Activated CD4-positive, CD25-positive, alpha-beta regulatory T cell treated with anti-CD3 and anti-CD28 coated beads, Interleukin-2, amount 50 U/mL, for 24 hours (primary cell): ENCODE measurements at regions not wholly inside any gene's neighbourhood (a gene's known extent, or its start where the extent isn't known, plus 50 kb on each side); places are given as distances from the start of the nearest gene placed in this dataset.
A peak's percentile ranks its signal among the peaks of the same experiment; 100 is the strongest.
"Not testable (repeated sequence)": the region's sequence is repeated elsewhere in the genome, so short reads cannot be mapped to it uniquely, and the experiment has no call there.

Experiments
- ATAC-seq, 2 donors: fragments of 150-1000 bp; cut with Tn5 transposase; one replicate each; pipeline ENCODE4 v1.10.0; 2021; ENCODE audit warnings: mild to moderate bottlenecking in 1 of 2, moderate library complexity in 1 of 2

- no peak for ATAC-seq
These were observed 128.6 kb downstream of the RGPD3 start for GRCh38 chr2:106339609-106340008.

- ATAC-seq = no peak
These were observed 129.1 kb downstream of the RGPD3 start for GRCh38 chr2:106339132-106339531.

- ATAC-seq = no peak
These were observed 130.2 kb downstream of the RGPD3 start for GRCh38 chr2:106338043-106338442.

- ATAC-seq = no peak
These were observed 131.5 kb downstream of the RGPD3 start for GRCh38 chr2:106336737-106337136.

- no peak for ATAC-seq
These were observed 132.1 kb downstream of the RGPD3 start for GRCh38 chr2:106336108-106336507.

GRCh38 chr2:106334802-106335201, 133.4 kb downstream of the RGPD3 start:
- no peak for ATAC-seq

GRCh38 chr2:106333253-106333873, 134.8 kb downstream of the RGPD3 start:
- ATAC-seq = not testable (repeated sequence)

- no peak for ATAC-seq
These were observed 136.2 kb downstream of the RGPD3 start for GRCh38 chr2:106332054-106332453.

- not testable (repeated sequence) for ATAC-seq
These were observed 136.5 kb upstream of the UXS1 start for GRCh38 chr2:106330384-106331261.

GRCh38 chr2:106323337-106324013, 129.4 kb upstream of the UXS1 start:
- ATAC-seq = no peak

GRCh38 chr2:106322281-106322680, 128.2 kb upstream of the UXS1 start:
- ATAC-seq = no peak

- ATAC-seq = not testable (repeated sequence)
These were observed 126.3 kb upstream of the UXS1 start for GRCh38 chr2:106320439-106320838.

- no peak for ATAC-seq
These were observed 122.8 kb upstream of the UXS1 start for GRCh38 chr2:106316915-106317314.

GRCh38 chr2:106314444-106314843, 120.3 kb upstream of the UXS1 start:
- peak in 1 of 2 donors; percentile 53 for ATAC-seq

GRCh38 chr2:106311041-106311370, 116.9 kb upstream of the UXS1 start:
- no peak for ATAC-seq

- peak; percentile 56 to 61 for ATAC-seq
These were observed 113.8 kb upstream of the UXS1 start for GRCh38 chr2:106307860-106308259.

- no peak for ATAC-seq
These were observed 112.3 kb upstream of the UXS1 start for GRCh38 chr2:106306387-106306786.

- ATAC-seq = no peak
These were observed 110.6 kb upstream of the UXS1 start for GRCh38 chr2:106304612-106305184.

GRCh38 chr2:106299696-106300095, 105.6 kb upstream of the UXS1 start:
- ATAC-seq = no peak

GRCh38 chr2:106296182-106296815, 102.2 kb upstream of the UXS1 start:
- no peak for ATAC-seq

- no peak for ATAC-seq
These were observed 100.1 kb upstream of the UXS1 start for GRCh38 chr2:106294182-106294581.

- ATAC-seq = no peak
These were observed 99.2 kb upstream of the UXS1 start for GRCh38 chr2:106293271-106293783.

- no peak for ATAC-seq
These were observed 98.5 kb upstream of the UXS1 start for GRCh38 chr2:106292627-106293026.
